Keratinocyte (primary cell): ENCODE measurements at regions not wholly inside any gene's neighbourhood (a gene's known extent, or its start where the extent isn't known, plus 50 kb on each side); places are given as distances from the start of the nearest gene placed in this dataset.
"Not testable (repeated sequence)": the region's sequence is repeated elsewhere in the genome, so short reads cannot be mapped to it uniquely, and the experiment has no call there.

ENCODE experiments used
- DNase-seq: peaks from one replicate; pipeline ENCODE4 v3.0.0-alpha.2; 2011; ENCODE audit warnings: low read depth, missing footprints, low spot score
- FAIRE-seq: peaks from 2 replicates; lab custom pipeline; 2011; peaks lifted over from hg19 to GRCh38; lab: Jason Lieb, UNC
- H2AFZ ChIP-seq: 2 replicates; pipeline ENCODE4 v1.6.0; 2012; ENCODE audit warnings: low read length, control low read depth, inconsistent platforms; ENCODE audit not compliant: control insufficient read depth
- H3K27ac ChIP-seq: 2 replicates; pipeline ENCODE4 v1.5.1; 2011; ENCODE audit warnings: low read length; ENCODE audit not compliant: control insufficient read depth, insufficient read depth
- H3K27me3 ChIP-seq: 3 replicates; pipeline ENCODE4 v1.6.0; 2011; ENCODE audit warnings: low read length; ENCODE audit not compliant: control insufficient read depth, insufficient read depth; ENCODE audit errors: extremely low read depth
- H3K36me3 ChIP-seq, 2 experiments: 2 replicates in 1 of 2; 3 replicates in 1 of 2; pipeline ENCODE4 v1.5.1; 2011; ENCODE audit warnings: low read length in 2 of 2, mild to moderate bottlenecking in 1 of 2; ENCODE audit not compliant: control insufficient read depth in 2 of 2, insufficient read depth in 2 of 2; ENCODE audit errors: extremely low read depth in 1 of 2
- H3K4me1 ChIP-seq: 3 replicates; pipeline ENCODE4 v1.5.1; 2011; ENCODE audit warnings: low read length; ENCODE audit not compliant: control insufficient read depth, insufficient read depth; ENCODE audit errors: extremely low read depth
- H3K4me2 ChIP-seq: 3 replicates; pipeline ENCODE4 v1.6.0; 2011; ENCODE audit warnings: low read depth, low read length; ENCODE audit not compliant: control insufficient read depth, insufficient read depth; ENCODE audit errors: extremely low read depth
- H3K4me3 ChIP-seq, 3 experiments: fragments of 200-600 bp in 1 of 3; sonication (generic) in 1 of 3; 2 replicates in 2 of 3; 3 replicates in 1 of 3; pipeline ENCODE4 v1.5.1; 2011 to 2016; ENCODE audit warnings: low read length in 3 of 3, mild to moderate bottlenecking in 3 of 3, control low read depth in 2 of 3, inconsistent platforms in 1 of 3, low read depth in 1 of 3, mixed read lengths in 1 of 3, mixed run types in 1 of 3, moderate library complexity in 1 of 3; ENCODE audit not compliant: control insufficient read depth in 2 of 3, insufficient read depth in 2 of 3; ENCODE audit errors: extremely low read depth in 1 of 3
- H3K79me2 ChIP-seq: 2 replicates; pipeline ENCODE4 v1.6.0; 2012; ENCODE audit warnings: low read length; ENCODE audit not compliant: control insufficient read depth, insufficient read depth
- H3K9ac ChIP-seq: 3 replicates; pipeline ENCODE4 v1.6.0; 2011; ENCODE audit warnings: low read length; ENCODE audit not compliant: control insufficient read depth, insufficient read depth; ENCODE audit errors: extremely low read depth
- H3K9me1 ChIP-seq: 3 replicates; pipeline ENCODE4 v1.6.0; 2011; ENCODE audit warnings: low read length; ENCODE audit not compliant: control insufficient read depth, insufficient read depth; ENCODE audit errors: extremely low read depth
- H3K9me3 ChIP-seq: 2 replicates; pipeline ENCODE4 v1.5.1; 2012; ENCODE audit warnings: low read depth, low read length; ENCODE audit not compliant: control insufficient read depth
- H4K20me1 ChIP-seq: 3 replicates; pipeline ENCODE4 v1.6.0; 2011; ENCODE audit warnings: low read length; ENCODE audit not compliant: control insufficient read depth, insufficient read depth; ENCODE audit errors: extremely low read depth
- CTCF ChIP-seq, 3 experiments: IDR thresholded peaks in 1 of 3; conservative IDR thresholded peaks in 1 of 3; optimal IDR thresholded peaks in 1 of 3; 2 replicates in 2 of 3; 3 replicates in 1 of 3; pipeline versions ENCODE3 to v1.5.1; 2011; ENCODE audit warnings: low read length in 3 of 3, mild to moderate bottlenecking in 3 of 3, moderate library complexity in 2 of 3, control low read depth in 1 of 3, inconsistent platforms in 1 of 3; ENCODE audit not compliant: insufficient read depth in 2 of 3; ENCODE audit errors: extremely low read depth in 1 of 3
- EZH2 ChIP-seq: IDR thresholded peaks from one replicate; pipeline ENCODE4 v1.6.1; 2012; ENCODE audit warnings: inconsistent platforms, mild to moderate bottlenecking, low read length, moderate library complexity
- dilution Hi-C: fragments of 300-500 bp; cut with MboI; formaldehyde crosslinking; loops from one replicate; pipeline ENCODE4 v1.7.0; 2020; ENCODE audit warnings: low sequenced_read_pairs; ENCODE audit not compliant: extremely low pct_ligation_motif_present

DNA sequence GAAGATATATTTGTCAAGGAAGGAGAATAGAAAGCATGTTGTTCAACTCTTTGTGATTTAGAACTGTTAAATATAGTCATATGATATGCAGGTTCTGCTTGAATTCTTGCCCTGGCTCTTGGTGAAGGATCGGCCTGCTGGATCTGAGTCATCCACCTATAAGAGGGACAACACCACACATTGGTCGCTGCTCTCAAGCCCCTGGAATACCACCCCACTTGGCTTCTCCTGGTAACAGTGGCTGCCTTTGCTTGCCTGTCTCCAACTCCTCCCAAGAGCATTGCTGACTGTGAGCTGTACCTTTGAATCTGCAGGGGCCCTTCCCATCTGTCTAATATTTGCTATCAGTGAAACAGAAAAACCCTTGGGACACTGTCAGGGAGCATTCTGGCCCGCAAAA is 78.9 kb upstream of the DGKG start:
- no peaks in the 10 kb centered on the region for H3K79me2 ChIP-seq
- no peak for FAIRE-seq
- DNase-seq = no peak
- dilution Hi-C loops = no loop called here
- no peak overlapping the region for H3K4me3 ChIP-seq
- no peak overlapping the region for H2AFZ ChIP-seq
- no peak overlapping the region for H3K4me2 ChIP-seq
- no peak overlapping the region for H3K9ac ChIP-seq
- TF ChIP-seq CTCF (optimal IDR thresholded peaks at IDR 0.05 in 1 of 3, IDR thresholded peaks at IDR 0.05 in 1 of 3, conservative IDR thresholded peaks at IDR 0.05 in 1 of 3; ENCODE audit: extremely low read depth in 1 of 3, insufficient read depth in 2 of 3, low read length in 3 of 3) = no peak
- TF ChIP-seq EZH2 = no peak
- peaks cover 7% of the 10 kb centered on the region for H3K27me3 ChIP-seq
- H3K4me1 ChIP-seq = no peaks in the 10 kb centered on the region
- no peaks in the 10 kb centered on the region for H3K9me3 ChIP-seq
- H3K27ac ChIP-seq = no peak overlapping the region
- H3K9me1 ChIP-seq = no peaks in the 10 kb centered on the region
- no peaks in the 10 kb centered on the region for H4K20me1 ChIP-seq
- H3K36me3 ChIP-seq = no peaks in the 10 kb centered on the region

- H3K79me2 ChIP-seq = no peaks in the 10 kb centered on the region
- FAIRE-seq = no peak
- no peaks in the 10 kb centered on the region for H4K20me1 ChIP-seq
- DNase-seq = no peak
- no peaks in the 10 kb centered on the region for H3K36me3 ChIP-seq
- no peaks in the 10 kb centered on the region for H3K4me1 ChIP-seq
- H3K27me3 ChIP-seq = no peaks in the 10 kb centered on the region
- H3K9me1 ChIP-seq = no peaks in the 10 kb centered on the region
- H3K9ac ChIP-seq = no peak overlapping the region
- dilution Hi-C loops = no loop called here
- no peaks in the 10 kb centered on the region for H3K9me3 ChIP-seq
- H3K27ac ChIP-seq = no peak overlapping the region
- H3K4me2 ChIP-seq = no peak overlapping the region
- no peak for TF ChIP-seq EZH2
- TF ChIP-seq CTCF (optimal IDR thresholded peaks at IDR 0.05 in 1 of 3, IDR thresholded peaks at IDR 0.05 in 1 of 3, conservative IDR thresholded peaks at IDR 0.05 in 1 of 3; ENCODE audit: extremely low read depth in 1 of 3, insufficient read depth in 2 of 3, low read length in 3 of 3) = no peak
- H2AFZ ChIP-seq = no peak overlapping the region
- H3K4me3 ChIP-seq = no peak overlapping the region
Observed at GRCh38 chr3:186439725-186440124, 77.7 kb upstream of the DGKG start.

- H3K9me3 ChIP-seq, H3K27ac ChIP-seq, H3K27me3 ChIP-seq, H3K36me3 ChIP-seq, H3K79me2 ChIP-seq, H3K4me3 ChIP-seq, H3K9me1 ChIP-seq, DNase-seq, FAIRE-seq, H3K9ac ChIP-seq, H3K4me2 ChIP-seq, H3K4me1 ChIP-seq, H4K20me1 ChIP-seq, dilution Hi-C loops, H2AFZ ChIP-seq: not testable (repeated sequence)
Observed at GRCh38 chr3:186435332-186435731, 73.3 kb upstream of the DGKG start.
